22Rv1 (cell line): ENCODE measurements at regions not wholly inside any gene's neighbourhood (a gene's known extent, or its start where the extent isn't known, plus 50 kb on each side); places are given as distances from the start of the nearest gene placed in this dataset.

Experiments
- CTCF ChIP-seq: fragments of 450-650 bp; IDR thresholded peaks from 2 replicates; pipeline ENCODE4 v1.5.1; 2017; ENCODE audit warnings: mild to moderate bottlenecking
- ZFX ChIP-seq: fragments of 450-650 bp; IDR thresholded peaks from 2 replicates; pipeline ENCODE4 v1.6.1; 2017; ENCODE audit warnings: antibody characterized with exemption, borderline replicate concordance

- TF ChIP-seq CTCF: no peak
- TF ChIP-seq ZFX: no peak
These were observed 92.7 kb upstream of the AFDN start for GRCh38 chr6:167733740-167734661.
